NCI-H1436 (cell line): ENCODE measurements at regions not wholly inside any gene's neighbourhood (a gene's known extent, or its start where the extent isn't known, plus 50 kb on each side); places are given as distances from the start of the nearest gene placed in this dataset.
"Not testable (repeated sequence)": the region's sequence is repeated elsewhere in the genome, so short reads cannot be mapped to it uniquely, and the experiment has no call there.

Source experiments
- DNase-seq: peaks from one replicate; lab custom pipeline; 2025; lab: John Stamatoyannopoulos, UW

DNA sequence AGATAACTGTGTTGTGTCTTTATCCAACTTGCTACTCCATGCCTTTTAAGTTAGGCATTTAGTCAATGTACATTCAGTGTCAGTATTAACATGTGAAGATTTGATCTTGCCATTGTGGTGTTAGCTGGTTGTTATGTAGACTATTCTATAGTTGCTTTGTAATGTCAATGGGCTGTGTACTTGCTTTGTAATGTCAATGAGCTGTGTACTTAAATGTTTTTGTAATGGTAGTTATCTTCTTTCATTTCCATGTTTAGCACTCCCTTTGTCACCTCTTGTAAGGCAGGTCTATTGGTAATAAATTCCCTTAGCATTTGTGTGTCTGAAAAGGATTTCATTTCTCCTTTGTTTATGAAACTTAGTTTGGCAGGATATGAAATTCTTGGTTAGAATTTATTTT, 53.4 kb downstream of the MC4R start:
- DNase-seq, result no peak

DNA sequence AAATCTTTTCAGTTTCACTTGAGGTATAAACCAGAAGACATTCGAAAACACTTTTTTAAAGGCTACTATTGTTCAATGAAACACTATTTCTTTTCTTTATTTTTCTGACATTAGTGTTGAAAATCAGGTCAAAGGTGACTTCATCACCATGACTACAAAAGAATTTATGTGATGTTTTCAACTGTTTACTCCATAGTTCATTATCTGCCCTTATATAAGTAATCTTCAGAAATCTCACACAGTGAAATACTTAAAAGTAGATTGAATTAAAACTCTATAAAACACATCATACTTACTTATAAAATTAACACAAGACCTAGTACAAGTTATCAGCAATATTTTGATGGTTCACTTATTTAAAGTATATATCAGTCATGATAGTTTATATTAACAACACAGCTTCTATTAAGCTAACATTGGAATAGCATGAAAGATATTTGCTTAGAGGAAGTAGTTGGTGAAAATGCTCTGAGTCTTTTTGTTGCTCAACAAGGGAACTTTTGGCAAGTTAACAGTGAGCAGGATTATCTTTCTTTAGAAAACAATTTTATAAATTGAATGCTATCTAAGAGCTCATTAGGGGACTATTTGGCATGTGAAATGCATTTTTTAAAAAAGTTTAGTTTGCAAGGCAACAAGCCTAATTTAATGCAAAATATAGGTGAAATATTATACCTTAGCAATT, 60.8 kb downstream of the MC4R start:
- DNase-seq, result no peak

DNA sequence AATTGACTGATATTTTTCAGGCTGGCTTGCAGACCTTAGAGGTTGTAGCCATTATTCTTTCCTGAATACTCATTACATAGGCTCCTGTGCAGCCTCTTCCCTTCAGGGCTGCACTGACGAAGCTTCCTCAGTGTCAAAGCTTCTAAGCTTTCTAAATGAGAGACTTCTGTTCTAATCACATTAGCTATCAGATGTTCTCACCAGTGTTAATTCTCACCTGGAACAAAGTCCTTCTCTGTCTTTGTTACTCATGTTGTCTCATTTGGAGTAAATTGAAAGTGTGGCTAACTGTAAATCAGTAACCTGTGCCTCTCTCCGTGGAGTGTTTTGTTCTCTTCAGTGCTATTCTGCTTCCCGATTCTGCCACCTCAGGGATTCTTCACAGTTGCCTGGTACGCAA, 76.9 kb downstream of the MC4R start:
- no peak for DNase-seq

DNA sequence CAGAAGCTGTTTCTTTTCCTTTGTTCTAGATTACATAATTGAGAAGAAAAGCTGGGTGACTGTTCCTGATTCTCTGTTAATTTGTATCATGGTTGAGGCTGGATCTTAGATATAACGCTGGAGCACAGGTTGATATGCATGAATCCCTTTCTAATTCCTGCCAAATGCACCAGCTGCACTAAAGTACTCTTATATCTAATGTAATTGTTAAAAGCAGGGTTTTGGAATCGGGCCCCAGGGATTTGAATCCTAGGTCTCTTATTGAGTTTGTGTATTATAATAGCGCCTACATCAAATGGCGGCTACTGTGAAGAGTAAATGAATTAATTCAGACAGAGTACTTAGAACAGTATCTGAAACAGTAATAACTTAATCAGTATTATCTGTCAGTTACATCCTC, 80.4 kb downstream of the MC4R start:
- DNase-seq, result peak; percentile 63

DNA sequence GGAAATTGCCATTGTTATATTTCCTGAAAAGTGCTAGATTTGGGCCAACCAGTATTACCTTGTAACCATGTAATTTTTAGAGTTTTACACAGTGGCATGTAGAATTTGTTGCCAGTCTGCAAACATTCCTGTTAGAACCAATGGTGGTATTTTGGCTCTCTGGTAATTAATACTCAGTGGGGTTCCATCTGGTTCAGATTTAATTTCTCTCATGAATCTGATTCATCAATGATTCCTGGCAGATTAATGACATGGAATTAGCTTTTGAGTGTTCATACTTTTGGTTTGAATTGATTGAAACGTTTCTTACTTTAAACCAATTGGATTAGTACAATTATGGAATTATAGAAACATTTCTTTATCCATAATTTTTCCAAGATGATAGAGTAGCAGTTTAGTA, 93.2 kb downstream of the MC4R start:
- no peak for DNase-seq

DNA sequence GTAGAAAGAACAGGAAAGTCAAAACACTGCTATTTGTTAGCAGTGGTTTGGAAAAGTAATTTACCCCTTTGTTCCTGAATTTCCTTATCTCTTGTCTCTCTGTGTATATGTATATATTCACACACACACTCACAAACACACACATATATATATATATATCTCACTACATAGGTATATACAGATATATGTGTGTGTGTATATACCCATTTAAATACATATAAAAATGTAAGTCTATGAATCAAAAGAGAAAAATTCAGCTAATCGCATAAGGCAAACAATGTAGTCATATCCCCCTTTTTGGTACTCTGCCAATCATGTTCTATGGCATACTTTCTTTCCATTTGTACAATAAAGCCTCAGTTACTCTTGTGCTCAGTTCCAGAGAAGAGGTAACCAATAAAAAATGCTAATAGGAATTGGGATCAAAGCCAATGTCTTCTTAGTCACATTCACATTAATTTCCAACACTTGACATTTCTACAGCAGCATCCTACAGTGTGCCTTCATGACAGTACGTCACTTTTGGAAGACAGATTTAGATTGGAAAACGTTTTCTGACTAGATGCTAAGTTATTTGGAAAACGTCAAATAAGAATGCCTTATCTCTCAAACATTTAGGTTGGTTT, 94.6 kb downstream of the MC4R start:
- DNase-seq, result no peak

DNA sequence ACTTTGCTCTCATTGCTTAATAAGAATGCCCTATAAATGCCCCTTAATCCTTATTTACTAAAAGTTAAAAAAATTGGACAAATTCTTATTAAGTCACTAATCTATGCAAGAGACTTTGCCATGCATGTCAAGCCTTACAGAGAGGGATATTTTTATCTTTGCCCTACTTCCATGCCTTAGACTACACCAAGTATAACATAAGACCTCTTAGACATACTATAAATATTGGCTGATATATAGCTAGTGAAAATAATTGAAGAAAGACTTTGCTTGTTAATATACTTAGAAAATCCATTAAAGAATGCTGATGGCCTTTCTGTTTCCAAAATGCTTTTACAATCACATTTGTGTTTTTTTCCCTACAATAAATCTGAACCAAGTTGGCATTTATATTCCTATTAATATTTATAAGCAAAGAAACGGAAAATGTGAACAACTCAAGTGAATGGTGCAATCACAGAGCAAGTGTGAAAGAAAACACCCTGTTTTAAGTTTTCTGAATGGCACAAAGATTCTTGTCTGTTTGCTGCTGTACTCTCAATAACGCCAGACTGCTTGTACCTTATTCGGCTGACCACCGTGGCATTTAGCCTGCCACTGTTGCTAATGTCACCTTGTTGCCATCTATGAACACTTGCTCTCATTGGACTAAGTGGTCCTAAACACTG, 105.0 kb downstream of the MC4R start:
- no peak for DNase-seq

DNA sequence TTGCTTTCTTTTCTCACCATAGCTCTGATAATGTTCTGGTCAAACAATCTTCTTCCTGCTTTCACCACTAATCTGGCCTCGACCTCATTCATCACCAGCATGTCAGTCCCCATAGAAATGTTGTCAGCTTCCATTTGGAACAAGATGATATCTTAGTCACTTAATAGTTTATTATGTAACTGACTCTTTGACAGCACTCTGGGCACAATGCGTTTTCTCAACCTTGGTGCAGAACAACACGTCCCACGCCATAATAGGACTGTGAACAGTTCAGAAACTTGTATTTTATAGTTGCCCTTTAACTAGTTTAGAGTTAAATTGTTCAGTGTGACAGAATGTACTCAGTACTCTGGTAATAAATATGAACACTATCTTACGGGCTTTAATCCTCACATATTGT, 106.0 kb downstream of the MC4R start:
- no peak for DNase-seq

DNA sequence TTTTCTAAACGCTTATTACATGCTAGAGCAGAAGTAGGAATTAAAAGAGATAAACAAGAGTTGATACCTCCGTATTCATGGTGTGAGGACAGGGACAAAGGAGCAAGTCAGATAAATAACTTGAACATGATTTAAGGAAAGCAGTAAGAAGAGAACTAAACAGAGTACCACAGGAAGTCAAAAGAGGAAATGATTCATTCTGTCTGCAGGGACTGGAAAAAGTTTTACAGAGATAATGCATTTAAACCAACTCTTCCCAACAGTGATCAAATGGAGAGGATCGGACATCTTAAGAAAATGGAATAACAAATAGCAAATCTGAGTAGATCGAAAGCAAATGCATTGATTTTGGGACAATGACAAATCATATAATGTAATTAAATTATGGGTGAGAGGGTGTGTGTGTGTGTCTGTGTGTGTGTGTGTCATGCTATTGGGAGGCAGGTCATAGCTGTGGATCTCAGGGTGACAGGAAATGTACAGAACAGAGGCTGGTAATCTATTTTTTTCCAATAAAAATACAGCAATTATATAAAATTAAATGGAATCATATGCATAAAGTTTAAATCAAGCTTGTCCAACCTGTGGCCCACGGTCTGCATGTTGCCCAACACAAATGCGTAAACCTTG, 113.4 kb downstream of the MC4R start:
- no peak for DNase-seq

DNA sequence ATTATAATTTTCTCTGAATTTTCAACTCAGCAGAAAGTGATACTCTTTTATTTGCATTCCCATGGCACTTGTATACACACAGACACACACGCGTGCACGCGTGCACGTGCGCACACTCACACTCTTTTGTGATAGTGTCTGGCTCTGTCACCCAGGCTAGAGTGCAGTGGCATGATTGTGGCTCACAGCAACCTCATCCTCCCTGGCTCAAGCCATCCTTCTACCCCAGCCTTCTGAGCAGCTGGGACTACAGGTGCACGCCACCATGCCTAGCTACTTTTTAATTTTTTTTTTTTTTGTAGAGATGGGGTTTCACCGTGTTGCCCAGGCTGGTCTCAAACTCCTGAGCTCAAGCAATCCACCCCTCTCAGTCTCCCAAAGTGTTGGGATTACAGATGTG, 123.2 kb downstream of the MC4R start:
- no peak for DNase-seq

DNA sequence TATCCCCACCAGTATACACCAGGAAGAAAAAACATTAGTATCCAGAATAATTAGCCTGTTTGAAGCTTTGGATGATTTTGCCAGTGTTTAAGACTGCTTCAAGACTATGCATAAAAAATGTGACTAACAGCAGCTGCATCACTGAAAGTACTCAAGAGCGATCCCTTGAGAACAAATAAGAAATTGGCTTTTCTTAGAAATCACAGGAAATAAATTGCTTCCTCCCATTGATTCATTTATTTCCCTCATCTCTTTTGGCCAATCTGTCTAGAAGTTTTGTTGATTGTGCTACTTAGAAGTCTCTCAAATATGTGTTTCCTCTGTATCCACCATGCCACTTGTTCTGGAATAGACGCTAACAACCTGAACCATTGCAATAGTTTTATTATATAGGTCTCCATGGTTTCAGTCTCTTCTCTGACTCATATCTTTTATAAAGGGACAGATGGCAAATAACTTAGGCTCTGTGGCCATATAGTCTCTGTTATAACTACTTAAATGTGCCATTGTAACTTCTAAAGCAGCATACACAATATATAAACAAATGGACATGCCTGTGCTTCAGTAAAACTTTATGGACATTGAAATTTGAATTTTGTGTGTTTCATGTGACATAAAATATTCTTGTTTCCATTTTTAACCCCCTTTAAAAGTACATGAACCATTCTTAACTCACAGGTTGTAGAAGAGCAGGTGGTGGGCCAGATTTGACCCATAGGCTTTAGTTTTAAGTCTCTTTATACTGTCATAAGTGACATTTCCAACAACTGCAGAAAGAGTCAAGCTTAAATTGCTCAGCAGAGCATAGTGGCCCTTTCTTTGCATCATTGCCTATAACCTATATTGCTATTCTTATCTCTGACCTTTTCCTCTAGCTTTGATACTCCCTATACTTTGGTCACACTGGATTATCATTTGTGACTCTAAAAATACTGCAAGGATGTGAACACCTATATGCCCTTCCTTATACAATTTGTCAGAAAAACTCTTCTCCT, 123.9 kb downstream of the MC4R start:
- no peak for DNase-seq

DNA sequence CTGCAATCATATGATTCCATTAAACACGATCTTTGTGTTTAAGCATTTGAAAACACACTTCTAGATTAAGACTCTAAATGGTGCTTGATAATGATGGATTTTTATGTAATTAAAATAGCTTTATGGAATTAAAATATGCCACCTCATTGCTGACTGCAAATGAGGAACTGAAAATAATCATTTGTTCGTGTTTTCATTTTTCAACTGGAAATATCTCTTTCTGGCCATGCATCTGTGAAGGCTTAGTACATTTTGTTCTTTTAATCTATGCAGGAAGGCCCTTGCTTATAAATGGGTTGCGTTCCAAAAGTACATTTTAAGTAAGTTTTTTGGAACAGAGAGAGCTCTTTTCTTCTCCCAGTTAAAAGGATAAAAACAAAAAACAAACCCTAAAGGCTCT, 125.5 kb downstream of the MC4R start:
- DNase-seq, result no peak

DNA sequence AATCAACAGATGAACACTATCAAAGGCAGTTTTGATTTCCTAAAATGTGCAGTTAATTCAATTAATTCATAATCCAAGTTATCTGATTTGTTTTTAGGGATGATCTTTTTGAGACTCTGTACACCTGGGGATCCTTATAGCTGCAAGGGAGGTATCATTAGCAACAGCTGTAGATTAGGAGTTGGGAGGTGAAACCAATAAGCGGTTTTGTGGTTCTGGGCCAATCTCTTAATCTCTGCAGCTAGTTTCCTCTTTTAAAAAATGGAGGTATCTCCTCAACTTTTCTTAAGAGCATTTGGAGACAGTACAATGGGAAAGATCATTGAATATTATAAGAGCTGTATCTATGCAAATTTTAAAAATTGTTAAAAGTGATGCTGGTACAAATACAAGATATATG, 126.0 kb downstream of the MC4R start:
- no peak for DNase-seq

DNA sequence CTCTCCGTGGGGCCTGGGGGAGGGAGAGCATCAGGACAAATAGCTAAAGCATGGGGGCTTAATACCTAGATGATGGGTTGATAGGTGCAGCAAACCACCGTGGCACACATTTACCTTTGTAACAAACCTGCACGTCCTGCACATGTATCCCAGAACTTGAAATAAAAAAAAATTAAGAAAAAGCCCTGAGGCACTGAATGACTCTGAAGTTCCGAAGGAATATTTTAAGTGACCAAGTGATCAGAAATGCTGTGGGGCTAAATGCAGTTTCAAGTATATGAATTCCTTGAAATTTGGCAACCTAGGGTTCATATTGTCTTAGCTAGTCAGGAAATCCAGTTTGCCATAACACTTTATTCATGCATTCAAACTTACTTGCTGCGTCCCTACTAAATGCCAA, 127.5 kb downstream of the MC4R start:
- no peak for DNase-seq

DNA sequence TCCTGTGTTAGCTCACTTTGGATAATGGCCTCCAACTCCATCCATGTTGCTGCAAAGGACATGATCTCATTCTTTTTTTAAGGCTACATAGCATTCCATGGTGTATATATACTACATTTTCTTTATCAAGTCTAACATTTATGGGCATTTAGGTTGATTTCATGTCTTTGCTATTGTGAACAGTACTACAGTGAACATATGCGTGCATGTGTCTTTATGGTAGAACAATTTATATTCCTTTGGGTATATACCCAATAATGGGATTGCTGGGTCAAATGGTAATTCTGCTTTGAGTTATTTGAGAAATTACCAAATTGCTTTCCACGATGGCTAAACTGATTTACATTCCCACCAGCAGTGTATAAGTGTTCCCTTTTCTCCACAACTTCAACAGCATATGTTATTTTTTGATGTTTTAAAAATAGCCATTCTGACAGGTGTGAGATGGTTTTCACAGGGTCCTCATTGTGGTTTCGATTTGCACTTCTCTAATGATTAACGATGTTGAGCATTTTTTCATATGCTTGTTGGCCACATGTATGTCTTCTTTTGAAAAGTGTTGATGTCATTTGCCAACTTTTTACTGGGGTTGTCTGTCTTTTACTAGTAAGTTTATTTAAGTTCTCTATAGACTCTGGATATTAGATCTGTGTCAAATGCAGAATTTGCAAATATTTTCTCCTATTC, 133.4 kb downstream of the MC4R start:
- not testable (repeated sequence) for DNase-seq

DNA sequence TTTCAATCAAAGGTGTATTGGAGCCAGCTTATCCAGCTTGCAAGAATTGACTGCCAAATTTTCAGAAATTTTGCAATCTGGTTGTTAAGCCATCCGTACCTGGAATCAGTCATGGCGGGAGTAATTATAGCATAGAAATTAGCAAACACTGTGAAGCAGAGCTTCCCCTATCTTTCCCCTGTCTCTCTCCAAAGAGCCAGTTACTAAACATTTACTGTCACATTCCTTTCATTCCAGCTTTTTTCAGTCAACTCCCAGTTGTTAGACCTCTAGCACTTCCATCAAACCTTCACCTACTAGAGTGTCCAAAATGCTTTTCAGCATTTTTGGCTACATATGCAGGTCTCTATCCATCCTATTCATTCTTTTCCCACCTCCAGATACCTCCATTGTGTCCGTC, 137.4 kb downstream of the MC4R start:
- no peak for DNase-seq

DNA sequence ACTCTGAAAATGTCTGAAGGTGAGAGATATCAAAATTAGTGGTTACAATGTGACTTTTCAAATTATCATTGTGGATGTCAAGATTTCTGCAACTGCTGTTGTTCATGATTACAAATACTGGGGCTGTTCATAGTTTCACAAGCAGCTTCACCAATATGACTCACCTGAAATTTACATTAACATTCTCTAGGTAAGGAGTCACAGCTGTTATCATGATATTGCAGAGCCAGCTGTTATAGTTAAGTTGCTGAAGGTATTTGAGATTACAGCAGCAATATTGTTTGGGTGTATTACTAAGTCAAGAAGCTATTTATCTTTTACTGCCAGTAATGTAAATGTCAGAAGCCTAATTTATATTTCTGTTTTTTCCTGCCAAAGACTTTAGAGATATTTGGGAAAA, 140.0 kb downstream of the MC4R start:
- no peak for DNase-seq

DNA sequence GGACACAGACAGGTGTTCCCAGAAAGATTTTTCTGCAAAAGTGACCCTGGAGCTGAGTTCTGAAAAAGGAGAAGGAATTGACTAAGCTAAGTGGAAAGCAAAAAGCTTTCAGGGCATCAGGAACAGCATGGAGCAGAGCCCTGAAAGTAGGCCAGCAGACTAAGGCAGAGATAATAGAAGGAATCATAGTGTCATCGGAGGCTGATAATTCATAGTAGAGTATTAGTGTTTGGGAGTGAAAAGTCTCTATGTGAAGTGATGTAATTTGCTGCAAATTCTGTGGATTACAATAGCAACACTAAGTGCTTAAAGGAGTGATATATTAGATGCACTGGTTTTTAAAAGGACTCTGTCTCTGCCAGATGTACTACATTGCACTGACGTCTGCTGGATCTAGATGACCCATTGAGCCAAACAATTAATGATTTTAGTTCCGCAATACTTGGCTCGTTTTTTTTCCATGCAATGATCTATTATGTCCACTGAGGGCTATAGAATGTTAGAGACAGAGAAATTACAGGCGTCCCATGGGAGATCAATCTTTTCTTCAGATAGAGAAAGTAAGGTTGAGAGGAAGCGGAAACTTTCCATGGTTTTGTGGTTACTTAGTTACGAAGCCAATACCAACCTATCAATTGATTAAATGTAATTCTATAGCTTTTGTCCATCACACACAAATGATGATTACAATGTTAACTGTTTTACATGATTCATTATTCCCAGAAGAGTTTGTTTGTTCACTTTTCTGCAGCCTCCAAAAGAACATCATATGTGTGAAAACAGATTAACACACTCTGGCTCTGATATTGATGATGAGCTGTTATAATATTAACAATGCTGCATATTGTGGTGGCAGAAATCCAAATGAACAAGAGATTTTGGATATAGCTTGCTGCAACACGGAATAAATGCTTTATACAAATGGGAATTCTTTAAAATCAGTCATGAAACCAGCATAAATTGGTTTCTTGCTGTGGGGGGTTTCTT, 143.7 kb downstream of the MC4R start:
- DNase-seq, result no peak

DNA sequence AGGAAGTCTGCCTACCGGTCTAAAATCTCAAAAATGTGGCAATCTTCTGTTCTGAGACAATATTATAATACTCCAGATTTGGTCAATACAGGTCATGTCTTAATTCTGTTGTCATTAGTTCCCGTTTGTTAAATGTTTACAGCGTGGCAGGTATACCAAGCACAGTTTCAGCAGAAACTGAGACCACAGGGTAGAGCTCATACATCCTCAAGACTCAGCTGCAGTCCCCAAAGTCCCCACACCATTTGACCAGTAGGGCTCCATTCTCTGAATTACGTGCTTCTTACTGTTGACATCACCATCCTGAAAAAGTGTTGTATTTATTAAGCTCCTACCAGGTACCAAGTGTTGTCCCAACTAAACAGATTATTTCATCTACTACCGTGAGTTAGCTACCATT, 157.1 kb downstream of the MC4R start:
- DNase-seq, result no peak

DNA sequence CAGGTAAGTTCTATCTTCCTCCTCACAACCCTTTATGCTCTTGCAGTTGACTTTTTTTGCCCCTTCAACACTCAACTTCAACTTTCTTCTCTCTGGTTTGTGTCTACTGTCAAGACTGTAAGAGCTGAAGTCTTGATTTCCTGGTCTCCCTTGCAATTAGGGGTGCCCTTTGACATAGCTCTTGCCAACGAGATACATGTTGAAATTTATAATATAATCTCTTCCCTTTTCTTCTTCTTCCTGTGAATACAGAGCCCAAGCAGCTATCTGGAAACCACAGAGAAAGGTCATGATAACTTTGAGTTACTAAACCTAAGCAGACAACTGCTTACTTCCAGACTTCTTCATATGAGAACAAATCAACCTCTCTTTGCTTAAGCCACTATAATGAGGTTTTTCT, 163.5 kb downstream of the MC4R start:
- DNase-seq, result no peak
